ENCODE measurements at regions not wholly inside any gene's neighbourhood (a gene's known extent, or its start where the extent isn't known, plus 50 kb on each side); places are given as distances from the start of the nearest gene placed in this dataset.

DNA sequence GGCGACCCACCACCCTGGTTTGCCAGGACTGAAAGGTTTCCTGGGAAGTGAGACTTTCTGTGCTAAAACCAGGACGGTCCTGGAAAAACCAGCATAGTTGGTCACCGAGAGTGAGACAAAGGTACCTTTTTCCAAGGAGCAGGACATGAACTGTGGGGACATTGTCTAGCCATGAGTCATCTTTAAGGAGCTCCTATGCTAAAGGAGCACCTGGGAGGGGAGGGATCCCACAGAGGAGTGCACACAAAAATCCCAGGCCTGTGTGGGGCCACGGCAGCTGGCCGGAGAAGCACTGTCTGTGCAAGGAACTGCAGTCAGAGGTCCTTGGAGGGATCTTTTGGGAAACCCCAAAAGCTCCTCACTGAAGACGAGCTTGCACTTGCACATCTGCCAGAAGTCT is 109.1 kb upstream of the PLEKHG1 start (continued):
- TF ChIP-seq, protein P1, sequence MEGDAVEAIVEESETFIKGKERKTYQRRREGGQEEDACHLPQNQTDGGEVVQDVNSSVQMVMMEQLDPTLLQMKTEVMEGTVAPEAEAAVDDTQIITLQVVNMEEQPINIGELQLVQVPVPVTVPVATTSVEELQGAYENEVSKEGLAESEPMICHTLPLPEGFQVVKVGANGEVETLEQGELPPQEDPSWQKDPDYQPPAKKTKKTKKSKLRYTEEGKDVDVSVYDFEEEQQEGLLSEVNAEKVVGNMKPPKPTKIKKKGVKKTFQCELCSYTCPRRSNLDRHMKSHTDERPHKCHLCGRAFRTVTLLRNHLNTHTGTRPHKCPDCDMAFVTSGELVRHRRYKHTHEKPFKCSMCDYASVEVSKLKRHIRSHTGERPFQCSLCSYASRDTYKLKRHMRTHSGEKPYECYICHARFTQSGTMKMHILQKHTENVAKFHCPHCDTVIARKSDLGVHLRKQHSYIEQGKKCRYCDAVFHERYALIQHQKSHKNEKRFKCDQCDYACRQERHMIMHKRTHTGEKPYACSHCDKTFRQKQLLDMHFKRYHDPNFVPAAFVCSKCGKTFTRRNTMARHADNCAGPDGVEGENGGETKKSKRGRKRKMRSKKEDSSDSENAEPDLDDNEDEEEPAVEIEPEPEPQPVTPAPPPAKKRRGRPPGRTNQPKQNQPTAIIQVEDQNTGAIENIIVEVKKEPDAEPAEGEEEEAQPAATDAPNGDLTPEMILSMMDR (IDR thresholded peaks at IDR 0.05 in 2 of 3, conservative IDR thresholded peaks at IDR 0.05 in 1 of 3; ENCODE audit: borderline replicate concordance in 1 of 3, insufficient read depth in 1 of 3, low read depth in 2 of 3, low read length in 2 of 3) = no peak
- TF ChIP-seq ZFX (IDR thresholded peaks at IDR 0.05) (no peak), CBX3 (IDR thresholded peaks at IDR 0.05; ENCODE audit: low read depth) (no peak)
- TF ChIP-seq, protein P2, sequence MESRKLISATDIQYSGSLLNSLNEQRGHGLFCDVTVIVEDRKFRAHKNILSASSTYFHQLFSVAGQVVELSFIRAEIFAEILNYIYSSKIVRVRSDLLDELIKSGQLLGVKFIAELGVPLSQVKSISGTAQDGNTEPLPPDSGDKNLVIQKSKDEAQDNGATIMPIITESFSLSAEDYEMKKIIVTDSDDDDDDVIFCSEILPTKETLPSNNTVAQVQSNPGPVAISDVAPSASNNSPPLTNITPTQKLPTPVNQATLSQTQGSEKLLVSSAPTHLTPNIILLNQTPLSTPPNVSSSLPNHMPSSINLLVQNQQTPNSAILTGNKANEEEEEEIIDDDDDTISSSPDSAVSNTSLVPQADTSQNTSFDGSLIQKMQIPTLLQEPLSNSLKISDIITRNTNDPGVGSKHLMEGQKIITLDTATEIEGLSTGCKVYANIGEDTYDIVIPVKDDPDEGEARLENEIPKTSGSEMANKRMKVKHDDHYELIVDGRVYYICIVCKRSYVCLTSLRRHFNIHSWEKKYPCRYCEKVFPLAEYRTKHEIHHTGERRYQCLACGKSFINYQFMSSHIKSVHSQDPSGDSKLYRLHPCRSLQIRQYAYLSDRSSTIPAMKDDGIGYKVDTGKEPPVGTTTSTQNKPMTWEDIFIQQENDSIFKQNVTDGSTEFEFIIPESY (IDR thresholded peaks at IDR 0.05; ENCODE audit: extremely low read depth, insufficient replicate concordance, low read length) = no peak
- TF ChIP-seq, protein P3, sequence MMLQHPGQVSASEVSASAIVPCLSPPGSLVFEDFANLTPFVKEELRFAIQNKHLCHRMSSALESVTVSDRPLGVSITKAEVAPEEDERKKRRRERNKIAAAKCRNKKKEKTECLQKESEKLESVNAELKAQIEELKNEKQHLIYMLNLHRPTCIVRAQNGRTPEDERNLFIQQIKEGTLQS (IDR thresholded peaks at IDR 0.05) = no peak

DNA sequence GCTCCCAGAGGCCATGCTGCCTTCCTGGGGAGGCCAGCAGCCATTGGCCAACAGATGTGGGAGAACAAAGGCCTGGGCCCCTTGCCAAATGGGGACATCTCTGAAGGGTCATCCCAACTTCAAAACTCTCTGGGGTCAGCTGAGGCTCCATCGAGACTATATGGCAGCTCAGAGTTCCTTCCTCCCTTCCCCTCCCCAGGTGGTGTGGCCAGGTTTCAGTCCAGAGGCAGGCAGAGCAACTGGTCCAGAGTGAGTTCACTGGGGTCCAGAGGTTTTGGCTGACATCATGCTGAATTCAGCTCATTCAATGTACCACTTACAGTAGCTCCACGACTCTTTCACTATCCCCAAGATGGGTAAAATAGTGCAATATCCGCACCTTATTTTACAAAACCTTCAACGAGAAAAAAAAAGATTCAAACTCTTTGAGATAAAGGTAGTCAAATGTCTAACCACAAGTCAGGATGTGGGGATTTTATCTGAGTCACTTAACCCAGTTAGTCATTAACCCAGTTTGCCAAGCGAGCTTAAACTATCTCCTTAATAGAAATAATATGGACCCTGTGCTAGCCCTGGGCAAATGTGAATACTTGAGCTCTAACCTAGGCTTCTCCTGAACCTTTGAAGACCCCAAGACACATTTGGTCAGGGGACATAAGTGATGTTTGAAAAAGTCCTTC is 108.4 kb upstream of the PLEKHG1 start:
- peak overlapping the region; percentile 87 for H2AFZ ChIP-seq (ENCODE audit: low read depth, low read length, poor library complexity, severe bottlenecking)
- DNase-seq (ENCODE audit: low read depth, low spot score) (peak; percentile 57), ATAC-seq (peak; percentile 44)
- H3K27me3 ChIP-seq (ENCODE audit: insufficient read depth, low read length) = no peaks in the 10 kb centered on the region
- peak overlapping the region; percentile 9 to 44; a peak in 3 of 4 replicates for H3K4me3 ChIP-seq (replicated peaks in 1 of 2; ENCODE audit: low read depth in 1 of 2, low read length in 2 of 2)
- no peak for TF ChIP-seq ZNF274 (IDR thresholded peaks at IDR 0.05; ENCODE audit: low read depth, low read length)
- TF ChIP-seq SP1 (IDR thresholded peaks at IDR 0.05; ENCODE audit: low read depth) = peak; percentile 73
- TF ChIP-seq JUND (IDR thresholded peaks at IDR 0.05) = peak; percentile 62; the same call in 1 of the 2 replicates
- TF ChIP-seq POLR2A (IDR thresholded peaks at IDR 0.05; ENCODE audit: borderline replicate concordance, extremely low read depth, insufficient read depth, insufficient read length) = no peak
- TF ChIP-seq YY1 (IDR thresholded peaks at IDR 0.05; ENCODE audit: extremely low read depth, insufficient replicate concordance, low read depth, low read length) = no peak
- TF ChIP-seq FOSL1 (IDR thresholded peaks at IDR 0.05; ENCODE audit: low read depth) = peak; percentile 81
- H4K20me1 ChIP-seq (ENCODE audit: insufficient read depth) = no peaks in the 10 kb centered on the region
- H3K4me2 ChIP-seq (ENCODE audit: low read length) = peak overlapping the region; percentile 80
- RAD21 ChIA-PET (ENCODE audit: low non-redundant PET in 1 of 2, low total read pairs in 2 of 2, uncharacterized antibody in 2 of 2, unreplicated experiment in 2 of 2) = interaction anchor here (0.7 to 1.3 kb wide), 3 partner anchors 73 to 536 kb away, joined by 3 read pairs; no protein-coding TSS in a partner anchor
- no peaks in the 10 kb centered on the region for H3K79me2 ChIP-seq (ENCODE audit: insufficient read depth, low read length)
- no TSS peak for BruUV-seq (replicated peaks)
- peaks cover 24 to 39% of the 10 kb centered on the region in 2 experiments for H3K4me1 ChIP-seq (ENCODE audit: control insufficient read depth in 1 of 2, insufficient read depth in 2 of 2, low read length in 2 of 2)
- H3K27ac ChIP-seq (ENCODE audit: low read depth, low read length) = peak overlapping the region; percentile 51
- CTCF ChIA-PET = interaction anchor here (0.8 to 2.0 kb wide), 4 partner anchors 73 to 422 kb away, joined by 3 to 5 read pairs (median 3); partner anchors contain the start of gene ULBP3
- H3K9me3 ChIP-seq (ENCODE audit: control insufficient read depth in 1 of 2, insufficient read depth in 1 of 2, low read depth in 1 of 2, low read length in 2 of 2) = no peaks in the 10 kb centered on the region
- POLR2A ChIA-PET = interaction anchor here (1.6 kb wide), 1 partner anchor 322 kb away, joined by 6 read pairs; no protein-coding TSS in a partner anchor
- no peaks in the 10 kb centered on the region for H3K9me2 ChIP-seq (ENCODE audit: insufficient read depth)
- intact Hi-C loops (cut with micrococcal nuclease) = no loop called here
- H3K36me3 ChIP-seq (ENCODE audit: control insufficient read depth in 1 of 2, insufficient read depth in 2 of 2, low read length in 2 of 2) = no peaks in the 10 kb centered on the region
- H3K9ac ChIP-seq (ENCODE audit: low read length) = peak overlapping the region; percentile 10
